ENCODE measurements at regions not wholly inside any gene's neighbourhood (a gene's known extent, or its start where the extent isn't known, plus 50 kb on each side); places are given as distances from the start of the nearest gene placed in this dataset.

DNA sequence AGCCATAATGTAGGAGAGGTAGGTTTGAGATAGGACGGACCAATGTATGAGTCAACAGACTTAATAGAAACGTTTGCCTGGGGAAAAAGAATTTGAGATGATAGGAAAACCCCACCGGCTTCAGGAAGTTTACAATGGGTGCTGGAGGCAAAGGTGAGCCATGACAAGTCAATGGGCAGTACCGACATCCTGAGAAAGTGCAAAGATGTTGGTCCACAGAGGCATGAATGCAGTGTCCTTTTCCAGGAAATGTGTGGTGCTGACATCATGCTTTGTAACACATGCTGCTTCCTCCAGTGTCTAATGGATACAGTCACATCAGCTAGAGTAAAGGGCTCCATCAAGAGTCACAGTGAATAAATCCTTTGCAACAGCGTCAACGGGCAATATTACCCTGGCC, 533.6 kb downstream of the INHBA start:
- Histone ChIP-seq H3K27ac (no peak overlapping the region), H3K36me3 (no peaks in the 10 kb centered on the region), H3K4me3 (no peak overlapping the region), H3K4me1 (no peaks in the 10 kb centered on the region), H3K27me3 (no peaks in the 10 kb centered on the region), H3K9me3 (no peaks in the 10 kb centered on the region)
- TF ChIP-seq POLR2A (IDR thresholded peaks at IDR 0.05) (no peak), EP300 (IDR thresholded peaks at IDR 0.05) (no peak), POLR2AphosphoS5 (IDR thresholded peaks at IDR 0.05) (no peak)
- TF ChIP-seq, protein P1, sequence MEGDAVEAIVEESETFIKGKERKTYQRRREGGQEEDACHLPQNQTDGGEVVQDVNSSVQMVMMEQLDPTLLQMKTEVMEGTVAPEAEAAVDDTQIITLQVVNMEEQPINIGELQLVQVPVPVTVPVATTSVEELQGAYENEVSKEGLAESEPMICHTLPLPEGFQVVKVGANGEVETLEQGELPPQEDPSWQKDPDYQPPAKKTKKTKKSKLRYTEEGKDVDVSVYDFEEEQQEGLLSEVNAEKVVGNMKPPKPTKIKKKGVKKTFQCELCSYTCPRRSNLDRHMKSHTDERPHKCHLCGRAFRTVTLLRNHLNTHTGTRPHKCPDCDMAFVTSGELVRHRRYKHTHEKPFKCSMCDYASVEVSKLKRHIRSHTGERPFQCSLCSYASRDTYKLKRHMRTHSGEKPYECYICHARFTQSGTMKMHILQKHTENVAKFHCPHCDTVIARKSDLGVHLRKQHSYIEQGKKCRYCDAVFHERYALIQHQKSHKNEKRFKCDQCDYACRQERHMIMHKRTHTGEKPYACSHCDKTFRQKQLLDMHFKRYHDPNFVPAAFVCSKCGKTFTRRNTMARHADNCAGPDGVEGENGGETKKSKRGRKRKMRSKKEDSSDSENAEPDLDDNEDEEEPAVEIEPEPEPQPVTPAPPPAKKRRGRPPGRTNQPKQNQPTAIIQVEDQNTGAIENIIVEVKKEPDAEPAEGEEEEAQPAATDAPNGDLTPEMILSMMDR (IDR thresholded peaks at IDR 0.05): no peak
- WGBS, 2 donors (ENCODE audit: low coverage in 1 of 2): 80 to 87% methylated on average over 4 to 6 of the region's 6 CpGs
- no peak for ATAC-seq

DNA sequence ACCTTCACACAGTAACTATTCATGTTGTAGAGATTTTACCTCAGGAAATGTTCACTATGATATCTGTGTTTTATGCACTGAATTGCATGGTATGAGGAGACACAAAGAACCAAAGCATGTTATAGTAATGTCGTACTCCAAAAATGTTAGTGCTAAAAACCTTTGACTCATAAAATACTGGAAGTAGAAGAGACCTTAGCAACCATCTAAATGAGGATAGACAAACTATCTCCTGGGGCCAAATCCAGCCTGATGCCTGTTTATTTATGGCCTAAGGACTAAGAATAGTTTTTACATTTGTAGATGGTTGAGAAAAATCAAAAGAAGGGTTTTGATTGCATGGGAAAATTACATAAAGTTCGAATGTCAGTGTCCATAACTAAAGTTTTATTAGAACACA, 535.1 kb downstream of the INHBA start:
- no peaks in the 10 kb centered on the region for H3K36me3 ChIP-seq
- H3K4me1 ChIP-seq: no peaks in the 10 kb centered on the region
- WGBS, 2 donors (ENCODE audit: low coverage in 1 of 2): 68 to 70% methylated on average over 2 of the region's 2 CpGs
- no peak for ATAC-seq
- no peak overlapping the region for H3K27ac ChIP-seq
- no peaks in the 10 kb centered on the region for H3K9me3 ChIP-seq
- H3K4me3 ChIP-seq: no peak overlapping the region
- TF ChIP-seq, protein P1 (IDR thresholded peaks at IDR 0.05): no peak
- TF ChIP-seq EP300 (IDR thresholded peaks at IDR 0.05) (no peak), POLR2AphosphoS5 (IDR thresholded peaks at IDR 0.05) (no peak), POLR2A (IDR thresholded peaks at IDR 0.05) (no peak)
- no peaks in the 10 kb centered on the region for H3K27me3 ChIP-seq

DNA sequence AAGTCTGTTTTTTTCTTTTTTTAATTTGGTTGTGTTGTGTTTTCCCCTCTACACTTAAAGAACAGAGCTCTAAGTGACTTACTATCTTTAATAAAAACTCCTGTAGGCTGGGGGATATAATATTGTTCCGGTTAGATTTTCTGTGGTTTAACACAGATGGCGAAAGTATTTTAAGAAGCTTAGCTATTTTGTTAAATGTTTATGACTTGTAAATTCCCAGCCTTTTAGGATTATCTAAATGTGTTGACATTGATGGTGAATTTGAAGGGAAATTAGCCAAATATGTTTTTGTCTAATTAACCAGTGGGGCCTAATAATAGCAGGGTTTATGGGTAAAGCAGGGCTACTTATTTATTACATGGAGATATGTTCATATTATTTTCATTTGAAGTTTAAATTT, 538.5 kb downstream of the INHBA start:
- no peak overlapping the region for H3K27ac ChIP-seq
- H3K9me3 ChIP-seq: peaks cover 0 to 8% (median 0%) of the 10 kb centered on the region in 3 donors
- H3K4me1 ChIP-seq: no peaks in the 10 kb centered on the region
- 42 to 44% methylated on average over 2 of the region's 2 CpGs for WGBS, 2 donors (ENCODE audit: low coverage in 1 of 2)
- ATAC-seq: no peak
- H3K36me3 ChIP-seq: no peaks in the 10 kb centered on the region
- TF ChIP-seq EP300 (IDR thresholded peaks at IDR 0.05): no peak
- TF ChIP-seq POLR2A (IDR thresholded peaks at IDR 0.05): no peak
- TF ChIP-seq, protein P1 (IDR thresholded peaks at IDR 0.05): no peak
- TF ChIP-seq POLR2AphosphoS5 (IDR thresholded peaks at IDR 0.05): no peak
- H3K27me3 ChIP-seq: no peaks in the 10 kb centered on the region
- no peak overlapping the region for H3K4me3 ChIP-seq

DNA sequence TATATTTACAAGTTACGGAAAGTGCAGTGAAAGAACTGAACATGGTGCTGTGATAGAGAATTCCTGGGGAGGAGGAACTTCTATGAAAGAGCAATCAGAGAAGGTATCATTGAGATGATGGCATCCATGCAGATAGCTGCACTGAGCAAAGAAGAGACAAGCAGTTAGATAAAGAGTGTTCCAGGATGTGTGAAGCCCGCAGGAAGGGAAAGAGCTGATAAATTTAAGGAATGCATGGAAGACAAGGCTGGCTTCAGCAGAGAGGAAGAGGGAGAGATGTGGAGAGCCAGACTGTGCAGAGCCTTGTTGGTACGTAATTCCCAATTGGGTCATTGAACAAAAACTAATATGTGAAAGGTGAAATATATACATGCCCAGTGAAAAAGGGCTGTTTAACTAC, 538.9 kb downstream of the INHBA start:
- TF ChIP-seq, protein P1 (IDR thresholded peaks at IDR 0.05): no peak
- Histone ChIP-seq H3K27ac (no peak overlapping the region), H3K4me1 (no peaks in the 10 kb centered on the region), H3K4me3 (no peak overlapping the region), H3K36me3 (no peaks in the 10 kb centered on the region), H3K9me3 (peaks cover 0 to 8% (median 0%) of the 10 kb centered on the region in 3 donors), H3K27me3 (no peaks in the 10 kb centered on the region)
- ATAC-seq: no peak
- 71 to 80% methylated on average over 3 of the region's 3 CpGs for WGBS, 2 donors (ENCODE audit: low coverage in 1 of 2)

DNA sequence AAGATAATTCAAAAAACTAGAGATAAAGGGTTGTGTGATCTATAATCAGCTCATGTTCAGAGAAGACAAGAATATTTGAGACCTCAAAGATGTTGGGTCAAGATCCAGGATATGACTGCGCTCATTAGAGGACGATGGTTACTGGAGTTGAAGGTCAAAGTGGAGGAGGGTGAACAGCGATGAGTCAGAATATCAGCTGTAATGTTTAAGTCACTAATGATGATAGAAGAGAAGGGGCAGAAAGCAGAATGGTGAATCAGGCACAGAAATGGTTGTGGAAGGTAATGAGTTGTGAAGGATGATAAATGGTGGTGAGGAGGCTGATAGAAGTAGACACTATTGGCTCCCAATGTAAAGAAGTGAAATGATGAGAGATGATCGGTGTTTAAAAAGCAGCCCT, 540.3 kb downstream of the INHBA start:
- Histone ChIP-seq H3K36me3 (no peaks in the 10 kb centered on the region), H3K4me3 (no peak overlapping the region), H3K4me1 (no peaks in the 10 kb centered on the region), H3K9me3 (peaks cover 0 to 8% (median 0%) of the 10 kb centered on the region in 3 donors), H3K27me3 (no peaks in the 10 kb centered on the region), H3K27ac (no peak overlapping the region)
- WGBS, 2 donors (ENCODE audit: low coverage in 1 of 2): 80 to 93% methylated on average over 4 of the region's 4 CpGs
- no peak for ATAC-seq
- TF ChIP-seq, protein P1 (IDR thresholded peaks at IDR 0.05): no peak
- TF ChIP-seq POLR2A (IDR thresholded peaks at IDR 0.05): no peak
- no peak for TF ChIP-seq EP300 (IDR thresholded peaks at IDR 0.05)
- TF ChIP-seq POLR2AphosphoS5 (IDR thresholded peaks at IDR 0.05): no peak
